Testis (tissue), 2 donors: ENCODE measurements at regions not wholly inside any gene's neighbourhood (a gene's known extent, or its start where the extent isn't known, plus 50 kb on each side); places are given as distances from the start of the nearest gene placed in this dataset.

Source experiments
- DNase-seq: peaks from one replicate; pipeline ENCODE4 v3.0.0-alpha.2; 2019
- H3K27ac ChIP-seq, 2 donors: fragments of 200-600 bp; sonication (generic); one replicate each; pipeline ENCODE4 v1.5.1; 2019
- H3K27me3 ChIP-seq: fragments of 200-600 bp; sonication (generic); one replicate; pipeline ENCODE4 v1.5.1; 2019
- H3K36me3 ChIP-seq: fragments of 200-600 bp; sonication (generic); one replicate; pipeline ENCODE4 v1.5.1; 2017; ENCODE audit warnings: low read depth; ENCODE audit errors: missing control alignments
- H3K4me1 ChIP-seq: fragments of 200-600 bp; sonication (generic); one replicate; pipeline ENCODE4 v1.5.1; 2019
- H3K4me3 ChIP-seq, 2 donors: fragments of 200-600 bp; sonication (generic); one replicate each; pipeline ENCODE4 v1.5.1; 2017 to 2019
- H3K9me3 ChIP-seq: fragments of 200-600 bp; sonication (generic); one replicate; pipeline ENCODE4 v1.5.1; 2017
- CTCF ChIP-seq, 3 experiments: fragments of 450-650 bp in 2 of 3; fragments of 200-600 bp in 1 of 3; sonication (generic) in 1 of 3; IDR thresholded peaks; one replicate each; pipeline ENCODE4 v1.5.1; 2016 to 2019; ENCODE audit warnings: antibody characterized with exemption in 3 of 3, mild to moderate bottlenecking in 2 of 3, moderate library complexity in 1 of 3
- POLR2A ChIP-seq: fragments of 450-650 bp; IDR thresholded peaks from one replicate; pipeline ENCODE4 v1.6.1; 2017; ENCODE audit warnings: antibody characterized with exemption, mild to moderate bottlenecking, moderate library complexity
- WGBS, 2 donors: methylation state at CpG; one replicate each; pipeline ENCODE4 v1.1.5; 2018; 5-methylcytosine and 5-hydroxymethylcytosine counted together
- intact Hi-C: fragments of 100-400 bp; cut with DNase I; formaldehyde crosslinking; loops from one replicate; pipeline ENCODE4 v1.15.1; 2023; ENCODE audit warnings: low total_unique reads

GRCh38 chr3:127077068-127077467 lies 94.2 kb downstream of the PLXNA1 start:
- intact Hi-C loops, result no loop called here
- DNase-seq, result no peak
- Histone ChIP-seq H3K27ac (no peak overlapping the region), H3K9me3 (no peaks in the 10 kb centered on the region), H3K4me3 (no peak overlapping the region), H3K4me1 (peaks cover 6% of the 10 kb centered on the region), H3K36me3 (no peaks in the 10 kb centered on the region), H3K27me3 (no peaks in the 10 kb centered on the region)
- no peak for TF ChIP-seq POLR2A
- TF ChIP-seq CTCF (IDR thresholded peaks at IDR 0.05), result no peak
- WGBS, 2 donors, result 91 to 94% methylated on average over 7 to 10 of the region's 10 CpGs

- no peaks in the 10 kb centered on the region for H3K9me3 ChIP-seq
- intact Hi-C loops, result no loop called here
- no peaks in the 10 kb centered on the region for H3K36me3 ChIP-seq
- no peaks in the 10 kb centered on the region for H3K27me3 ChIP-seq
- H3K4me3 ChIP-seq, result no peak overlapping the region
- no peak overlapping the region for H3K27ac ChIP-seq
- WGBS, 2 donors, result 92 to 97% methylated on average over 5 to 10 of the region's 10 CpGs
- DNase-seq, result no peak
- peaks cover 6% of the 10 kb centered on the region for H3K4me1 ChIP-seq
- no peak for TF ChIP-seq POLR2A
- no peak for TF ChIP-seq CTCF (IDR thresholded peaks at IDR 0.05)
Measured at GRCh38 chr3:127077505-127078064, 94.7 kb downstream of the PLXNA1 start.

DNA sequence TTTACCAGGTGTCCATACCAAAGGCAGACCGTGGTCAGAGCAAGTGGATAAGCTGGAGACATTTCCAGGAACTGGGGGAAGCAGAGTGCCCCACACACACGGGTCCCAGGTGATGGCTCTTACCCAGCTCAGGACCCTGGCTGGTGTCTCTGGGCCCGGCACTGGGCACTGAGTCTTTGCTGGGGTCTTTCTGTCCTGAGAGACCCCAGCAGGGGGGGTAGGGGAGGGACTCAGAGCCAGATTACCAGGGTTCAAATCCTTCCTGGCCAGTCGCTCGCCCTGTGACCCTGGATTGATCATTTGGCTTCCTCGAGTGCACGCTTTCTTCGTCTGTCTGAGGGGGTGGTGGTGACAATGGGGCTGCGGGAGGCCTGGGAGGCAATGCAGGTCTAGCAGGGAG lies 95.7 kb downstream of the PLXNA1 start:
- intact Hi-C loops, result no loop called here
- no peak for TF ChIP-seq CTCF (IDR thresholded peaks at IDR 0.05)
- TF ChIP-seq POLR2A, result no peak

GRCh38 chr3:127079211-127079610 lies 96.3 kb downstream of the PLXNA1 start:
- no peak for DNase-seq
- intact Hi-C loops, result no loop called here
- no peaks in the 10 kb centered on the region for H3K9me3 ChIP-seq
- WGBS, 2 donors, result 88 to 96% methylated on average over 1 to 5 of the region's 5 CpGs
- H3K27ac ChIP-seq, result no peak overlapping the region
- H3K27me3 ChIP-seq, result no peaks in the 10 kb centered on the region
- no peak overlapping the region for H3K4me3 ChIP-seq
- peaks cover 4% of the 10 kb centered on the region for H3K4me1 ChIP-seq
- H3K36me3 ChIP-seq, result no peaks in the 10 kb centered on the region
- TF ChIP-seq CTCF (IDR thresholded peaks at IDR 0.05) (no peak), POLR2A (no peak)

More for the DNA sequence above, 95.7 kb downstream of the PLXNA1 start:
- no peak for DNase-seq
- no peaks in the 10 kb centered on the region for H3K9me3 ChIP-seq
- H3K36me3 ChIP-seq, result no peaks in the 10 kb centered on the region
- H3K27me3 ChIP-seq, result no peaks in the 10 kb centered on the region
- 84 to 94% methylated on average over 8 to 9 of the region's 9 CpGs for WGBS, 2 donors
- peaks cover 6% of the 10 kb centered on the region for H3K4me1 ChIP-seq
- no peak overlapping the region for H3K4me3 ChIP-seq
- no peak overlapping the region for H3K27ac ChIP-seq

DNA sequence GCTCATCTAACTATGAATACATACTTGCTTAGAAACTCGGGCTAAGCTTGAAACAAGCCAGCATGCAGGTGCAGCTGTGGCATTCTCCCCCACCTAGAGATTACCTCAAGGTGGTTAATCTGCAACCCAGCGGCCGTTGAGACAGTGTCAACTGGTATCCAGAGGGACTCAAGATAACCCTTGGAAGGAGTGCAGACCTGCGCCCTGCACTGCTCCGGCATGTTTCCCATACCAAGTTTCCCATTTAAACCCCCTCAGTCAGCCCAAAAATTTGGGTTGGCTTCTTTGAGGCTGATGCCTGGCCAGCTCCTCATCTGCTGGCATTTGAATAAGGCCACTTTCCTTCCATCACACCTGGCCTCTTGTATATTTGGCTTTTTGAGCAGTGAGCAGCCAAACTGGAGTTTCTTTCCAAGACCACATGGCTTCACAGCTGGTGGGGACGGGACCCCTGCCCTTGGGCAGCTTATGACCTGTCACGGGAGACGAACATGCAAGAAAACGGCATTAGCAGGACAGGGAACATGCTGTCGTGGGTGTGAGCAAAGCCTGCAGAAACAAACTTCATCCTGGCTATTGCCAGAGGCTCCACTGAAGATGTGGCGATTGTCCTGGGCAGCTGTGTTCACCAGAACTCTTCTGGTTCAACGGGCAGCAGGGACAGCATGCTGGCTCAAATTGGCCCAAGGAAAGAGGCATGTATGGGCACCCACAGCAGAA lies 98.2 kb downstream of the PLXNA1 start:
- no peaks in the 10 kb centered on the region for H3K27me3 ChIP-seq

More for the DNA sequence above, 98.2 kb downstream of the PLXNA1 start:
- Histone ChIP-seq H3K36me3 (no peaks in the 10 kb centered on the region), H3K4me1 (no peaks in the 10 kb centered on the region), H3K4me3 (no peak overlapping the region), H3K9me3 (no peaks in the 10 kb centered on the region), H3K27ac (no peak overlapping the region)
- intact Hi-C loops, result no loop called here
- no peak for DNase-seq
- TF ChIP-seq CTCF (IDR thresholded peaks at IDR 0.05) (no peak), POLR2A (no peak)
- 75 to 84% methylated on average over 12 of the region's 12 CpGs for WGBS, 2 donors
